HCT116 (cell line): ENCODE measurements at regions not wholly inside any gene's neighbourhood (a gene's known extent, or its start where the extent isn't known, plus 50 kb on each side); places are given as distances from the start of the nearest gene placed in this dataset.

Source experiments
- ATAC-seq: fragments of 200-7000 bp; cut with Tn5 transposase; 2 replicates; pipeline ENCODE4 v1.9.1; 2020; ENCODE audit warnings: mild to moderate bottlenecking, moderate library complexity
- BruUV-seq: library from RNA; stranded (reverse); fragments of 400-500 nt; replicated peaks from 2 replicates; lab custom pipeline; 2021; lab: Mats Ljungman, UMichigan
- CTCF ChIA-PET: fragments of 300-600 bp; sonication (Branson Sonifier 250); formaldehyde crosslinking; loops from one replicate; lab custom pipeline; 2021; ENCODE audit warnings: antibody characterized with exemption; lab: Charles Lee
- POLR2A ChIA-PET: fragments of 300-600, 350-600 bp; sonication (Branson Sonifier 250); formaldehyde crosslinking; loops from one replicate; lab custom pipeline; 2021; ENCODE audit warnings: antibody characterized with exemption; lab: Charles Lee
- RAD21 ChIA-PET, 2 experiments: fragments of 300-600 bp; sonication (Branson Sonifier 250); formaldehyde crosslinking; loops; one replicate each; lab custom pipeline; 2023; ENCODE audit warnings: low total read pairs in 2 of 2; ENCODE audit not compliant: uncharacterized antibody in 2 of 2, unreplicated experiment in 2 of 2, low non-redundant PET in 1 of 2; lab: Charles Lee
- DNase-seq: peaks from one replicate; pipeline ENCODE4 v3.0.0-alpha.2; 2010; ENCODE audit warnings: low read depth, low spot score
- H2AFZ ChIP-seq: fragments of 200-600 bp; shearing (Covaris generic), sonication (generic); 2 replicates; pipeline ENCODE4 v1.6.1; 2017; ENCODE audit warnings: low read depth, mixed run types, mixed read lengths, antibody characterized with exemption, low read length; ENCODE audit not compliant: poor library complexity, severe bottlenecking
- H3K27ac ChIP-seq: 2 replicates; pipeline ENCODE4 v1.5.1; 2012; ENCODE audit warnings: low read depth, low read length
- H3K27me3 ChIP-seq: fragments of 200-600 bp; sonication (generic); 2 replicates; pipeline ENCODE4 v1.6.1; 2016; ENCODE audit warnings: mixed run types, low read length, mixed read lengths; ENCODE audit not compliant: insufficient read depth
- H3K36me3 ChIP-seq, 2 experiments: fragments of 200-500 bp in 1 of 2; fragments of 200-600 bp in 1 of 2; sonication (Bioruptor generic) in 1 of 2; sonication (generic) in 1 of 2; 2 replicates each; pipeline versions ENCODE4 v1.5.1 to v1.6.1; 2014 to 2016; ENCODE audit warnings: low read length in 2 of 2, inconsistent platforms in 1 of 2, mixed read lengths in 1 of 2, mixed run types in 1 of 2; ENCODE audit not compliant: insufficient read depth in 2 of 2, control insufficient read depth in 1 of 2
- H3K4me1 ChIP-seq, 2 experiments: fragments of 200-600 bp in 1 of 2; sonication (generic) in 1 of 2; 2 replicates each; pipeline versions ENCODE4 v1.5.1 to v1.6.1; 2012 to 2017; ENCODE audit warnings: low read length in 2 of 2, inconsistent platforms in 1 of 2, mild to moderate bottlenecking in 1 of 2, mixed read lengths in 1 of 2, mixed run types in 1 of 2, moderate library complexity in 1 of 2; ENCODE audit not compliant: insufficient read depth in 2 of 2, control insufficient read depth in 1 of 2
- H3K4me2 ChIP-seq: fragments of 200-600 bp; sonication (generic); 2 replicates; pipeline ENCODE4 v1.6.1; 2017; ENCODE audit warnings: mixed run types, low read length, mixed read lengths
- H3K4me3 ChIP-seq, 2 experiments: fragments of 200-600 bp in 1 of 2; sonication (generic) in 1 of 2; replicated peaks in 1 of 2; 2 replicates each; pipeline ENCODE4 v1.5.1; 2011 to 2016; ENCODE audit warnings: low read length in 2 of 2, control low read depth in 1 of 2, low read depth in 1 of 2, mild to moderate bottlenecking in 1 of 2, mixed read lengths in 1 of 2, mixed run types in 1 of 2
- H3K79me2 ChIP-seq: fragments of 200-600 bp; sonication (generic); 2 replicates; pipeline ENCODE4 v1.6.1; 2017; ENCODE audit warnings: mild to moderate bottlenecking, mixed run types, low read length, moderate library complexity, mixed read lengths; ENCODE audit not compliant: insufficient read depth
- H3K9ac ChIP-seq: fragments of 200-600 bp; sonication (generic); 2 replicates; pipeline ENCODE4 v1.6.1; 2016; ENCODE audit warnings: low read length, mixed read lengths
- H3K9me2 ChIP-seq: fragments of 200-600 bp; sonication (generic), shearing (Covaris generic); 2 replicates; pipeline ENCODE4 v1.6.1; 2017; ENCODE audit warnings: mixed run types, mild to moderate bottlenecking, moderate library complexity; ENCODE audit not compliant: insufficient read depth
- H3K9me3 ChIP-seq, 2 experiments: fragments of 200-500 bp in 1 of 2; fragments of 200-600 bp in 1 of 2; sonication (Bioruptor generic) in 1 of 2; sonication (generic) in 1 of 2; 2 replicates each; pipeline ENCODE4 v1.6.1; 2014 to 2017; ENCODE audit warnings: low read length in 2 of 2, mixed read lengths in 2 of 2, inconsistent platforms in 1 of 2, low read depth in 1 of 2, mild to moderate bottlenecking in 1 of 2, mixed run types in 1 of 2, moderate library complexity in 1 of 2; ENCODE audit not compliant: control insufficient read depth in 1 of 2, insufficient read depth in 1 of 2
- H4K20me1 ChIP-seq: fragments of 200-600 bp; sonication (generic), shearing (Covaris generic); 2 replicates; pipeline ENCODE4 v1.6.1; 2017; ENCODE audit warnings: mixed run types, mild to moderate bottlenecking, moderate library complexity; ENCODE audit not compliant: insufficient read depth
- CBX3 ChIP-seq: IDR thresholded peaks from 2 replicates; pipeline ENCODE4 v1.6.1; 2012; ENCODE audit warnings: low read depth
- CEBPB ChIP-seq: IDR thresholded peaks from 2 replicates; pipeline ENCODE4 v1.6.1; 2012; ENCODE audit warnings: low read depth
- EGR1 ChIP-seq: IDR thresholded peaks from 2 replicates; pipeline ENCODE4 v1.6.1; 2012; ENCODE audit warnings: low read depth
- ELF1 ChIP-seq: IDR thresholded peaks from 2 replicates; pipeline ENCODE4 v1.6.1; 2012; ENCODE audit warnings: low read depth, borderline replicate concordance
- EZH2 ChIP-seq: fragments of 200-600 bp; sonication (generic); IDR thresholded peaks from 2 replicates; pipeline ENCODE4 v1.6.1; 2017; ENCODE audit warnings: antibody characterized with exemption, mixed run types
- EZH2phosphoT487 ChIP-seq: fragments of 200-600 bp; IDR thresholded peaks from 2 replicates; pipeline ENCODE4 v1.6.1; 2018; ENCODE audit warnings: antibody characterized with exemption, borderline replicate concordance
- JUND ChIP-seq: IDR thresholded peaks from 2 replicates; pipeline ENCODE4 v1.6.1; 2012
- POLR2A ChIP-seq: IDR thresholded peaks from 2 replicates; pipeline ENCODE4 v1.7.0; 2011; ENCODE audit warnings: borderline replicate concordance; ENCODE audit not compliant: insufficient read depth, insufficient read length; ENCODE audit errors: extremely low read depth
- POLR2AphosphoS5 ChIP-seq: IDR thresholded peaks from 2 replicates; pipeline ENCODE4 v1.6.1; 2011; ENCODE audit warnings: mild to moderate bottlenecking, low read depth, low read length, moderate library complexity
- SP1 ChIP-seq: IDR thresholded peaks from 2 replicates; pipeline ENCODE4 v1.6.1; 2012; ENCODE audit warnings: low read depth
- SRF ChIP-seq: IDR thresholded peaks from 2 replicates; pipeline ENCODE4 v1.6.1; 2012; ENCODE audit warnings: low read depth
- TCF7L2 ChIP-seq: IDR thresholded peaks from 2 replicates; pipeline ENCODE4 v1.7.0; 2011; ENCODE audit warnings: borderline replicate concordance, inconsistent platforms; ENCODE audit not compliant: insufficient read depth, insufficient read length; ENCODE audit errors: extremely low read depth
- YY1 ChIP-seq: IDR thresholded peaks from 2 replicates; pipeline ENCODE4 v1.6.1; 2011; ENCODE audit warnings: low read length, low read depth, moderate library complexity, mild to moderate bottlenecking; ENCODE audit not compliant: insufficient replicate concordance; ENCODE audit errors: extremely low read depth
- ZFX ChIP-seq: fragments of 450-650 bp; IDR thresholded peaks from 2 replicates; pipeline ENCODE4 v1.6.1; 2017
- ZNF274 ChIP-seq: fragments of 200-500 bp; sonication (Bioruptor generic); IDR thresholded peaks from 2 replicates; pipeline ENCODE4 v1.6.1; 2014; ENCODE audit warnings: mild to moderate bottlenecking, low read depth, low read length, inconsistent platforms
- intact Hi-C: fragments of 100-400 bp; cut with micrococcal nuclease; formaldehyde crosslinking; loops from 2 replicates; pipeline ENCODE4 v1.10.0; 2022
- TF ChIP-seq, protein P1 (sequence below), 3 experiments: fragments of 200-600 bp in 1 of 3; sonication (generic) in 1 of 3; IDR thresholded peaks in 2 of 3; conservative IDR thresholded peaks in 1 of 3; 2 replicates each; pipeline ENCODE4 v1.5.1; 2012 to 2017; ENCODE audit warnings: low read depth in 2 of 3, low read length in 2 of 3, antibody characterized with exemption in 1 of 3, borderline replicate concordance in 1 of 3, control low read depth in 1 of 3, mild to moderate bottlenecking in 1 of 3, mixed read lengths in 1 of 3, mixed run types in 1 of 3, moderate library complexity in 1 of 3; ENCODE audit not compliant: insufficient read depth in 1 of 3
- TF ChIP-seq, protein P2 (sequence below): IDR thresholded peaks from 2 replicates; pipeline ENCODE4 v1.6.1; 2012
- TF ChIP-seq, protein P3 (sequence below): IDR thresholded peaks from 2 replicates; pipeline ENCODE4 v1.6.1; 2012; ENCODE audit warnings: low read depth
- TF ChIP-seq, protein P4 (sequence below): IDR thresholded peaks from 2 replicates; pipeline ENCODE4 v1.6.1; 2012

DNA sequence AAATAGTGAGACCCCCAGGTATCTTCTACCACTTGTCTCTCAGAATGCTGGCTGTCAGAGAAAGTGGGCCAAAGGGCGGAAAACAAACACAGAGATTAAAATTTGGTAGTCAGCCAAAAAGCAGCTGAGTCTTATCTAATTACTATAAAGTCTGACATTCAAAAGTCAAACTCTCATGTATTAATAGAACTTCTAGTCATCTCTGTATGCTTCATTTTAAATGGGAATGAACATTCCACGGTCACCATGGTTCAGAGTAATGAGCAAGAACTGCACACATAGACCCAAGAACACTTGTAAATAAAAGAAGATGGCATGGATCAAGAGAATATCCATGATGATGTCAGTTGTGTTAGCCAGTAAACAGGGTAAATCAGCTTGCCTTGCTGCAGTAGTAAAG is 1267.0 kb upstream of the CHAC2 start:
- Histone ChIP-seq H3K4me3 (no peak overlapping the region), H3K4me1 (no peaks in the 10 kb centered on the region), H3K9me3 (no peaks in the 10 kb centered on the region), H3K9ac (no peak overlapping the region), H2AFZ (no peak overlapping the region), H3K9me2 (no peaks in the 10 kb centered on the region), H3K27ac (no peak overlapping the region), H4K20me1 (no peaks in the 10 kb centered on the region), H3K79me2 (no peaks in the 10 kb centered on the region), H3K36me3 (no peaks in the 10 kb centered on the region), H3K27me3 (no peaks in the 10 kb centered on the region), H3K4me2 (no peak overlapping the region)
- RAD21 ChIA-PET = no interaction called here
- no TSS peak for BruUV-seq
- no peak for ATAC-seq
- CTCF ChIA-PET = no interaction called here
- DNase-seq = no peak
- POLR2A ChIA-PET = no interaction called here
- no peak for TF ChIP-seq CEBPB
- TF ChIP-seq TCF7L2 = no peak
- no peak for TF ChIP-seq JUND
- TF ChIP-seq EGR1 = no peak
- TF ChIP-seq ZFX = no peak
- TF ChIP-seq POLR2A = no peak
- TF ChIP-seq YY1 = no peak
- TF ChIP-seq, protein P1, sequence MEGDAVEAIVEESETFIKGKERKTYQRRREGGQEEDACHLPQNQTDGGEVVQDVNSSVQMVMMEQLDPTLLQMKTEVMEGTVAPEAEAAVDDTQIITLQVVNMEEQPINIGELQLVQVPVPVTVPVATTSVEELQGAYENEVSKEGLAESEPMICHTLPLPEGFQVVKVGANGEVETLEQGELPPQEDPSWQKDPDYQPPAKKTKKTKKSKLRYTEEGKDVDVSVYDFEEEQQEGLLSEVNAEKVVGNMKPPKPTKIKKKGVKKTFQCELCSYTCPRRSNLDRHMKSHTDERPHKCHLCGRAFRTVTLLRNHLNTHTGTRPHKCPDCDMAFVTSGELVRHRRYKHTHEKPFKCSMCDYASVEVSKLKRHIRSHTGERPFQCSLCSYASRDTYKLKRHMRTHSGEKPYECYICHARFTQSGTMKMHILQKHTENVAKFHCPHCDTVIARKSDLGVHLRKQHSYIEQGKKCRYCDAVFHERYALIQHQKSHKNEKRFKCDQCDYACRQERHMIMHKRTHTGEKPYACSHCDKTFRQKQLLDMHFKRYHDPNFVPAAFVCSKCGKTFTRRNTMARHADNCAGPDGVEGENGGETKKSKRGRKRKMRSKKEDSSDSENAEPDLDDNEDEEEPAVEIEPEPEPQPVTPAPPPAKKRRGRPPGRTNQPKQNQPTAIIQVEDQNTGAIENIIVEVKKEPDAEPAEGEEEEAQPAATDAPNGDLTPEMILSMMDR (IDR thresholded peaks at IDR 0.05 in 2 of 3, conservative IDR thresholded peaks at IDR 0.05 in 1 of 3; ENCODE audit: borderline replicate concordance in 1 of 3, insufficient read depth in 1 of 3, low read depth in 2 of 3, low read length in 2 of 3) = no peak
- TF ChIP-seq EZH2phosphoT487 = no peak
- TF ChIP-seq, protein P2, sequence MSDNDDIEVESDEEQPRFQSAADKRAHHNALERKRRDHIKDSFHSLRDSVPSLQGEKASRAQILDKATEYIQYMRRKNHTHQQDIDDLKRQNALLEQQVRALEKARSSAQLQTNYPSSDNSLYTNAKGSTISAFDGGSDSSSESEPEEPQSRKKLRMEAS = no peak
- TF ChIP-seq ELF1 = no peak
- TF ChIP-seq SP1 = no peak
- TF ChIP-seq, protein P3, sequence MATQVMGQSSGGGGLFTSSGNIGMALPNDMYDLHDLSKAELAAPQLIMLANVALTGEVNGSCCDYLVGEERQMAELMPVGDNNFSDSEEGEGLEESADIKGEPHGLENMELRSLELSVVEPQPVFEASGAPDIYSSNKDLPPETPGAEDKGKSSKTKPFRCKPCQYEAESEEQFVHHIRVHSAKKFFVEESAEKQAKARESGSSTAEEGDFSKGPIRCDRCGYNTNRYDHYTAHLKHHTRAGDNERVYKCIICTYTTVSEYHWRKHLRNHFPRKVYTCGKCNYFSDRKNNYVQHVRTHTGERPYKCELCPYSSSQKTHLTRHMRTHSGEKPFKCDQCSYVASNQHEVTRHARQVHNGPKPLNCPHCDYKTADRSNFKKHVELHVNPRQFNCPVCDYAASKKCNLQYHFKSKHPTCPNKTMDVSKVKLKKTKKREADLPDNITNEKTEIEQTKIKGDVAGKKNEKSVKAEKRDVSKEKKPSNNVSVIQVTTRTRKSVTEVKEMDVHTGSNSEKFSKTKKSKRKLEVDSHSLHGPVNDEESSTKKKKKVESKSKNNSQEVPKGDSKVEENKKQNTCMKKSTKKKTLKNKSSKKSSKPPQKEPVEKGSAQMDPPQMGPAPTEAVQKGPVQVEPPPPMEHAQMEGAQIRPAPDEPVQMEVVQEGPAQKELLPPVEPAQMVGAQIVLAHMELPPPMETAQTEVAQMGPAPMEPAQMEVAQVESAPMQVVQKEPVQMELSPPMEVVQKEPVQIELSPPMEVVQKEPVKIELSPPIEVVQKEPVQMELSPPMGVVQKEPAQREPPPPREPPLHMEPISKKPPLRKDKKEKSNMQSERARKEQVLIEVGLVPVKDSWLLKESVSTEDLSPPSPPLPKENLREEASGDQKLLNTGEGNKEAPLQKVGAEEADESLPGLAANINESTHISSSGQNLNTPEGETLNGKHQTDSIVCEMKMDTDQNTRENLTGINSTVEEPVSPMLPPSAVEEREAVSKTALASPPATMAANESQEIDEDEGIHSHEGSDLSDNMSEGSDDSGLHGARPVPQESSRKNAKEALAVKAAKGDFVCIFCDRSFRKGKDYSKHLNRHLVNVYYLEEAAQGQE = no peak
- TF ChIP-seq ZNF274 = no peak
- TF ChIP-seq EZH2 = no peak
- TF ChIP-seq SRF = no peak
- TF ChIP-seq, protein P4, sequence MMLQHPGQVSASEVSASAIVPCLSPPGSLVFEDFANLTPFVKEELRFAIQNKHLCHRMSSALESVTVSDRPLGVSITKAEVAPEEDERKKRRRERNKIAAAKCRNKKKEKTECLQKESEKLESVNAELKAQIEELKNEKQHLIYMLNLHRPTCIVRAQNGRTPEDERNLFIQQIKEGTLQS = no peak
- no peak for TF ChIP-seq CBX3
- no peak for TF ChIP-seq POLR2AphosphoS5
- intact Hi-C loops = no loop called here
